Activated CD4-positive, alpha-beta memory T cell treated with anti-CD3 and anti-CD28 coated beads, Interleukin-2, amount 10 ng/mL, durations not matched to agents 7 days and 5 days (primary cell): ENCODE measurements at regions not wholly inside any gene's neighbourhood (a gene's known extent, or its start where the extent isn't known, plus 50 kb on each side); places are given as distances from the start of the nearest gene placed in this dataset.
"Not testable (repeated sequence)": the region's sequence is repeated elsewhere in the genome, so short reads cannot be mapped to it uniquely, and the experiment has no call there.

Experiments
- CTCF ChIA-PET: fragments of 350-600 bp; sonication (Branson Sonifier 250); formaldehyde crosslinking; loops from one replicate; lab custom pipeline; 2021; ENCODE audit warnings: antibody characterized with exemption, inconsistent platforms; lab: Charles Lee
- POLR2A ChIA-PET: fragments of 350-600 bp; sonication (Branson Sonifier 250); formaldehyde crosslinking; loops from one replicate; lab custom pipeline; 2021; ENCODE audit warnings: antibody characterized with exemption; lab: Charles Lee
- DNase-seq: peaks from one replicate; pipeline ENCODE4 v3.0.0-alpha.2; 2020
- H3K27ac Mint-ChIP-seq: one replicate; pipeline ENCODE4 v1.8.0; 2021; ENCODE audit warnings: mild to moderate bottlenecking, mixed read lengths
- H3K27me3 Mint-ChIP-seq: one replicate; pipeline ENCODE4 v1.8.0; 2021; ENCODE audit warnings: mixed read lengths
- H3K36me3 Mint-ChIP-seq: one replicate; pipeline ENCODE4 v1.8.0; 2021; ENCODE audit warnings: low read depth, mixed read lengths
- H3K4me1 Mint-ChIP-seq: one replicate; pipeline ENCODE4 v1.8.0; 2021; ENCODE audit warnings: mixed read lengths
- H3K4me3 Mint-ChIP-seq: one replicate; pipeline ENCODE4 v1.8.0; 2021; ENCODE audit warnings: mild to moderate bottlenecking, mixed read lengths
- H3K9me3 Mint-ChIP-seq: one replicate; pipeline ENCODE4 v1.8.0; 2021; ENCODE audit warnings: mixed read lengths

DNA sequence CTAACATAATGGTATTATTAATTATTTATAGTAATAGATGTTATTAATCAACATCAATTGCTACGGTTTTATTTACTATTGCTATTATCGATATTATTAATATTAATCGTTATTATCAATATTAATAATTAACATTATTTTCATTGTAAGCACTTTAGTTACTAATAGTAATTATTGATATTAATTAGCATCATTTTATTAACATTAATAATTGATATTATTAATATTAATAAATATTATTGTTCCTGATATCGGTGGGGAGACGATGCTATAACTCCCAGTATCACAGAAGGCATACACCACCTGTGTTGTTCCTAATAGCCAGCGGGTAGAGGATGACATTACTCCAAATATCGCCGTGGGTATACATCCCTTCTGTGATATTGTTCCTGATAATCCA lies 335.5 kb downstream of the MEX3B start:
- no peak for DNase-seq
- H3K9me3 Mint-ChIP-seq: no peaks in the 10 kb centered on the region
- no peak overlapping the region for H3K27ac Mint-ChIP-seq
- no peaks in the 10 kb centered on the region for H3K4me1 Mint-ChIP-seq
- no peaks in the 10 kb centered on the region for H3K36me3 Mint-ChIP-seq
- H3K27me3 Mint-ChIP-seq: peaks cover 2% of the 10 kb centered on the region
- no peak overlapping the region for H3K4me3 Mint-ChIP-seq
- ChIA-PET CTCF (no interaction called here), POLR2A (no interaction called here)

DNA sequence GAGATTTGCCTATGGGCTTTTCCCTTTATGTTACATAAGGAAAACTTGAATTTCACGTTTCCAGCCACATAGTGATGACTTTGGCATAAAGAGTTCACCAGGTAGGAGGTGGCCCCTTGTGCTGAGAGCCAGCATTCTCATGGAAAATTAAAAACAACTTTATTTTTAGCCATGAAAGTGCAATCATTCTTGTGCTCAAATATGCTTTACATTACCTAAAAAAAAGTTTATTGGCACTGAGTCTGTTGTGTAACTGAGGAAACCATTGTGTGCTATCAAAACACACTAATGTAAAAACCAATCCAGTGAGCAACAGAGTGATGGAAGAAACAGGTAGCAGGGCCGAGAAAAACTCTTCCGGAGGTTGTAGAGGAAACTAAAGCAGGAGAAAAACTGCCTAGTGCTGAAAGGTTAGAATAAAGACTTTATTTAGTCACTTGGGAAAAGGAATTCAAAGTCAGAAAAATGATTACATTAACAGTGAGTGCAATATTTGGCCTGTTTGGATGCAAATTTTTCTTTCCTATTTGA lies 332.9 kb upstream of the TMC3 start:
- POLR2A ChIA-PET, H3K27ac Mint-ChIP-seq, H3K9me3 Mint-ChIP-seq, H3K27me3 Mint-ChIP-seq, H3K4me3 Mint-ChIP-seq, H3K36me3 Mint-ChIP-seq, CTCF ChIA-PET, DNase-seq, H3K4me1 Mint-ChIP-seq: not testable (repeated sequence)

DNA sequence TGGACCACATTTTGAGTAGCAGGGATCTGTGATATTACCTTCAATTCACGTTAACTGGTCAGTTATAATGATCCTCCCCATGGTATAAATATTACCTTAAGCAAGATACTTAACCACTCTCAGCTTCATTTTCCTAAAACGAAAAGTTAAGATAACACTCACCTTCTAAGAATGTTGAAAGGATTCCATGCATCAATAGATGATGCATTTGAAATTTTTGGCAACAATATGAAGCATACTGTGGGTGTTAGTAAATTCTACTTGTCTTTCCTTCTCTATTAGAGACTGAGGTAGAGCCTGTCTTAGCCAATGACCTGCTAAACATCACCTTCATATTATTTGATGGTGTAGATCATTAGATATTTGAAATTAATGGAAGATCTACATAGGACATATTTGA lies 331.7 kb upstream of the TMC3 start:
- DNase-seq, H3K36me3 Mint-ChIP-seq, CTCF ChIA-PET, H3K4me3 Mint-ChIP-seq, H3K4me1 Mint-ChIP-seq, POLR2A ChIA-PET, H3K9me3 Mint-ChIP-seq, H3K27me3 Mint-ChIP-seq, H3K27ac Mint-ChIP-seq: not testable (repeated sequence)

DNA sequence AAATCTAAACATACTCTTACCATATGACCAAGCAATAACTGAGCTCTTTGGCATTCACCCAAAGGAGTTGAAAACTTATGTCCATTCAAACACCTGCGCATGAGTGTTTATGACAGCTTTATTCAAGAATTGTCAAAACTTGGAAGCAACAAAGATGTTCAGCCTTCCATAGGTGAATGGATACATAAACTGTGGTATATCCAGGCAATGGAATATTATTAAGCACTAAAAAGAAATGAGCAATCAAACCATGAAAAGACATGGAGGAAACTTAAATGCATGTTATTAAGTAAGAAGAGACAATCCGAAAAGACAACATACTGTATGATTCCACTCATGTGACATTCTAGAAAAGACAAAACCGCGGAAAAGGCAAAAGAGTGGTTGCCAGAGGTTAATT lies 312.0 kb upstream of the TMC3 start:
- H3K4me1 Mint-ChIP-seq: no peaks in the 10 kb centered on the region
- no peaks in the 10 kb centered on the region for H3K36me3 Mint-ChIP-seq
- ChIA-PET CTCF (no interaction called here), POLR2A (no interaction called here)
- DNase-seq: no peak
- H3K27me3 Mint-ChIP-seq: no peaks in the 10 kb centered on the region
- H3K4me3 Mint-ChIP-seq: no peak overlapping the region
- no peak overlapping the region for H3K27ac Mint-ChIP-seq
- H3K9me3 Mint-ChIP-seq: no peaks in the 10 kb centered on the region

DNA sequence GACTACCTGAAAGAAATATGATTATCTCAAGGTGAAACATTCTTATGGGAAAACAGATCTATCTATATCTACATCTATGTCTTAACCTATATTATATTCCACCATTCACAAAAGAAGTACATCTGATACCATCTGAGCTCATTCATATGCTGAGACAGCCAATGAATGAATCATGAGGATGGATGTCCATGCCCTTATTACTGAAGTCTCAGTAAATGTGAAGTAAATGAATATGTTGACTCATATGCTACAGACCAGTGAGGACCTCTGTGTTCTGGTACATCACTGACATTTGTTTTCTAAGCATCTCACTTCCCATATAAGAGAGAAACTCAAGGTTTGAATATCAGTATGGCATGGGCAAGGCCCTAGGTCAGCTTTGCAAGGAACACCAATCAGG lies 311.2 kb upstream of the TMC3 start:
- CTCF ChIA-PET: no interaction called here
- no peak overlapping the region for H3K27ac Mint-ChIP-seq
- H3K9me3 Mint-ChIP-seq: no peaks in the 10 kb centered on the region
- H3K27me3 Mint-ChIP-seq: no peaks in the 10 kb centered on the region
- no peaks in the 10 kb centered on the region for H3K36me3 Mint-ChIP-seq
- POLR2A ChIA-PET: no interaction called here
- DNase-seq: no peak
- no peaks in the 10 kb centered on the region for H3K4me1 Mint-ChIP-seq
- no peak overlapping the region for H3K4me3 Mint-ChIP-seq

DNA sequence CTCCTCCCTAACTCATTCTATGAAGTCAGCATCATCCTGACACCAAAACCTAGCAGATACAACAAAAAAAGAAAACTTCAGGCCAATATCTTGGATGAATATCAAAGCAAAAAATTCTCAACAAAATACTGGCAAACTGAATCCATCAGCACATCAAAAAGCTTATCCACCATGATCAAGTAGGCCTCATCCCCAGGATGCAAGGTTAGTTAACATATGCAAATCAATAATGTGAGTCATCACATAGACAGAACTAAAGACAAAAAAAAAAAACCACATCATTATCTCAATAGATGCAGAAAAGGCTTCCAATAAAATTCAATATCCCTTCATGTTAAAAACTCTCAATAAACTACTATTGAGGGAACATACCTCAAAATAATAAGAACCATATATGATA lies 306.8 kb upstream of the TMC3 start:
- ChIA-PET CTCF (no interaction called here), POLR2A (no interaction called here)
- no peaks in the 10 kb centered on the region for H3K4me1 Mint-ChIP-seq
- H3K27ac Mint-ChIP-seq: no peak overlapping the region
- no peak for DNase-seq
- H3K4me3 Mint-ChIP-seq: no peak overlapping the region
- H3K27me3 Mint-ChIP-seq: no peaks in the 10 kb centered on the region
- no peaks in the 10 kb centered on the region for H3K36me3 Mint-ChIP-seq
- H3K9me3 Mint-ChIP-seq: no peaks in the 10 kb centered on the region

DNA sequence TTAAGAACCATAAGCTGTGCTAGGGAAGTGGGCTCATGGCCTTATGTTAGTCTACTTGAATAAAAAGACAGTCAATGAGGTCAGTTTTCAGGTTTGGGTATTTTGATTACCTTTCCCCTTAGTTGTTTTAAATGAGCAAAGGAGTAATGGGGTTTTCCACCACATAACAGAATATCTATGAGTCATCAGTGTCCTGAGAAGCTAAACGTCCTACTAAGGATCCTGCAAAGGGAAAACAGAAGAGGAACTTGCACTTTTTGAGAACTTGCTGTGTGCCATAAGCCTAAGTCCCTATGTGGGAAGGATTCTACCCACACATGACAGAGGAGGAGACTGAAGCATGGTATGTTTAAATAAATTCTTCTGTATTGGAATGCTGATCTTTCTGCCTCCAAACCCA lies 292.8 kb upstream of the TMC3 start:
- DNase-seq: no peak
- Mint-ChIP-seq H3K4me3 (no peak overlapping the region), H3K27me3 (no peaks in the 10 kb centered on the region), H3K36me3 (no peaks in the 10 kb centered on the region), H3K27ac (no peak overlapping the region), H3K9me3 (no peaks in the 10 kb centered on the region), H3K4me1 (no peaks in the 10 kb centered on the region)
- POLR2A ChIA-PET: no interaction called here
- CTCF ChIA-PET: no interaction called here

DNA sequence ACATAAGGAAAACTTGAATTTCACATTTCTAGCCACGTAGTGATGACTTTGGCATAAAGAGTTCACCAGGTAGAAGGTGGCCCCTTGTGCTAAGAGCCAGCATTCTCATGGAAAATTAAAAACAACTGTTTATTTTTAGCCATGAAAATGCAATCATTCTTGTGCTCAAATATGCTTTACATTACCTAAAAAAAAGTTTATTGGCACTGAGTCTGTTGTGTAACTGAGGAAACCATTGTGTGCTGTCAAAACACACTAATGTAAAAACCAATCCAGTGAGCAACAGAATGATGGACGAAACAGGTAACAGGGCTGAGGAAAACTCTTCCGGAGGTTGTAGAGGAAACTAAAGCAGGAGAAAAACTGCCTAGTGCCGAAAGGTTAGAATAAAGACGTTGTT lies 287.0 kb upstream of the TMC3 start:
- H3K27me3 Mint-ChIP-seq: no peaks in the 10 kb centered on the region
- H3K27ac Mint-ChIP-seq: no peak overlapping the region
- no peaks in the 10 kb centered on the region for H3K36me3 Mint-ChIP-seq
- H3K4me3 Mint-ChIP-seq: no peak overlapping the region
- CTCF ChIA-PET: no interaction called here
- DNase-seq: no peak
- no peaks in the 10 kb centered on the region for H3K9me3 Mint-ChIP-seq
- POLR2A ChIA-PET: no interaction called here
- no peaks in the 10 kb centered on the region for H3K4me1 Mint-ChIP-seq

DNA sequence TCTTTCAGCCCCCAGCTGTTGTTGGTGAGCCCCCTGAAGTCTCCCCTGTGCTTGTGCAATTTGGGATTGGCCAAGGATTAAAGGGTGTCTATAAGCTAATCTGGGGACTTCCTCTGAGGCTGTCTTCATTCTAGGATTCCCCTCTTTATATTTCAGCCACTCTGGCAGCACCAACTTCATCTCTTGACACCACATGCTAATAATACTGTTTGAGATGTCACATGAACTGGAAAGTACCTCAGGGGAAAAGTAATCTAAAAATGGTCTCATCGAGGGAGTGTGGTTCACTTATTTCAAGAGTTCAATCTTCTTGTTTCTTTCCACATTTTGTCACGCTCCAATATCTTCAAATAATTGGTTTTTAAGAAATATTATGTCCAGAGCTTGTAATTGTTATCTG lies 279.2 kb upstream of the TMC3 start:
- H3K36me3 Mint-ChIP-seq: no peaks in the 10 kb centered on the region
- no peak overlapping the region for H3K4me3 Mint-ChIP-seq
- ChIA-PET CTCF (no interaction called here), POLR2A (no interaction called here)
- no peaks in the 10 kb centered on the region for H3K4me1 Mint-ChIP-seq
- no peaks in the 10 kb centered on the region for H3K27me3 Mint-ChIP-seq
- H3K9me3 Mint-ChIP-seq: no peaks in the 10 kb centered on the region
- no peak overlapping the region for H3K27ac Mint-ChIP-seq
- DNase-seq: no peak

DNA sequence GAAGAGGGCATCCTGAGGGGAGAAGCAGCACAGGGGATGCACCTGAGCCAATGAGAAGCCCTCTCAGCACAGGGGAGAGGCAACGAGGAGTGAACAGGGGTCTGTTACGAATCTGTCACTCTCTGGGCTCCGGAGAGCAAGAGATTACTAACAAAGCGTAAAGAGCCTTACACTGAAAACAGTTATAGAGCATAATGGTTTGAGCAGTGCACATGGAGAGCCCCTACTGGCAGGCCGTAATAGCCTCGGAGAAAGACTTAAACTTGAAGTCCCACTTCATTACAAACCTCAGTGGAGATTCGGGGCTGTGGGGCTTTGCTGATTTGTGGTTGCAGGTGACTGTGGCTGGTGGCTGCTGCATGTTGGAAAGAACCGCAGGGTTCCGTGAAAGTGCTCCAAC lies 271.5 kb upstream of the TMC3 start:
- ChIA-PET POLR2A (no interaction called here), CTCF (no interaction called here)
- H3K4me3 Mint-ChIP-seq: no peak overlapping the region
- no peaks in the 10 kb centered on the region for H3K4me1 Mint-ChIP-seq
- no peaks in the 10 kb centered on the region for H3K36me3 Mint-ChIP-seq
- H3K27me3 Mint-ChIP-seq: peaks cover 2% of the 10 kb centered on the region
- no peak overlapping the region for H3K27ac Mint-ChIP-seq
- H3K9me3 Mint-ChIP-seq: no peaks in the 10 kb centered on the region
- no peak for DNase-seq

DNA sequence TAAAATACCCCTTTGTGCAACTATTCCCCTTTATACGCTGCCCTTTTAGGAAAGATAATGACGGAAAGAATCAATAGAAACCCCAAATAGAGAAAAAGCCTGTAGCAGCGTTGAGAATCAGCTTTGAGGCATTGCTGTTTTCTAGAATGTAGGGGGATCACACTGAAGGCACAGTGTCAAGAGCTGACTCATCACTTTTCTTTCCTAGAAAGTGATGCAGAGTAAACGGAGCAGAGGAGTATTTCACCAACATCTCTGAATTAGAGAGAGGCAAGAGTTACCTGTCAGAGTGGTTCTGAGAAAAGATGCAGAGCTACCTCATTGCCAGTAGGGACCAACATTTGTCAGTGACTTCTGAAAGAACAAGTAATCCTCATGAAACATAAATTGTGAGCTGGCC lies 269.8 kb upstream of the TMC3 start:
- H3K27ac Mint-ChIP-seq: no peak overlapping the region
- CTCF ChIA-PET: no interaction called here
- H3K27me3 Mint-ChIP-seq: peaks cover 2% of the 10 kb centered on the region
- DNase-seq: no peak
- no peaks in the 10 kb centered on the region for H3K36me3 Mint-ChIP-seq
- H3K4me1 Mint-ChIP-seq: no peaks in the 10 kb centered on the region
- POLR2A ChIA-PET: no interaction called here
- H3K9me3 Mint-ChIP-seq: no peaks in the 10 kb centered on the region
- H3K4me3 Mint-ChIP-seq: no peak overlapping the region

DNA sequence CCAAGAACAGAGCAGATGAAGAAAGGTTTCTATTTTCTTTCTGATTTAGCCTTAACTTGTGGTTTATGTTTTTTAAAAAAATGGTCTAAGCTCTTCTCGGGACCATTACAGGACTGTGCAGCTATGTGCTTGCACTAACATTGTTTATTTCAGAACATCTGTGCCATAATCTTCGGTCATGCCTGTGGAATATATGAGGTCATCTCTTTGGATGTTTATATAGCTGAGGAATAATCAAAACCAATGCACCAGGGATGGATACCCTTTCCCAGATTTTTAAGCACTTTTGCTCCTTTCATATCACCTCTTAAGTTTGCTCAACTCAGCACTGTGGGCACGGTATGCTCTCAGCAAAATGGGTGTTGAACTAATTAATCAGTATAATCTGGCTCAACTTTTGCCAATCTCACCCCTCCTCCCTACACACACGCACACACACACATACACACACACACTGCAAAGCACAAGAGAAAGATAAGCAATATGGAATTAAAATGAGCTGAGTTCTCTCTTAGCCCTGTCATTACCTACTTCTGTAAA lies 268.5 kb upstream of the TMC3 start:
- H3K4me1 Mint-ChIP-seq: no peaks in the 10 kb centered on the region
- peaks cover 2% of the 10 kb centered on the region for H3K27me3 Mint-ChIP-seq
- ChIA-PET CTCF (no interaction called here), POLR2A (no interaction called here)
- no peak for DNase-seq
- no peak overlapping the region for H3K4me3 Mint-ChIP-seq
- H3K9me3 Mint-ChIP-seq: no peaks in the 10 kb centered on the region
- no peak overlapping the region for H3K27ac Mint-ChIP-seq
- no peaks in the 10 kb centered on the region for H3K36me3 Mint-ChIP-seq

DNA sequence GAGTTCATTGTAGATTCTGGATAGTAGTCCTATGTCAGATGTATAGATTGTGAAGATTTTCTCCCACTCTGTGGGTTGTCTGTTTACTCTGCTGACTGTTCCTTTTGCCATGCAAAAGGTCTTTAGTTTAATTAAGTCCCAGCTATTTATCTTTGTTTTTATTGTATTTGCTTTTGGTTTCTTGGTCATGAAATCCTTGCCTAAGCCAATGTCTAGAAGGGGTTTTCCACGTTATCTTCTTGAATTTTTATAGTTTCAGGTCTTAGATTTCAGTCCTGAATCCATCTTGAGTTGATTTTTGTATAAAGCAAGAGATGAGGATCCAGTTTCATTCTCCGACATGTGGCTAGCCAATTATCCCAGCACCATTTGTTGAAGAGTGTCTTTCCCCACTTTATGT lies 262.1 kb upstream of the TMC3 start:
- H3K4me3 Mint-ChIP-seq, H3K9me3 Mint-ChIP-seq, DNase-seq, H3K27ac Mint-ChIP-seq, H3K36me3 Mint-ChIP-seq, H3K4me1 Mint-ChIP-seq, H3K27me3 Mint-ChIP-seq, POLR2A ChIA-PET, CTCF ChIA-PET: not testable (repeated sequence)

DNA sequence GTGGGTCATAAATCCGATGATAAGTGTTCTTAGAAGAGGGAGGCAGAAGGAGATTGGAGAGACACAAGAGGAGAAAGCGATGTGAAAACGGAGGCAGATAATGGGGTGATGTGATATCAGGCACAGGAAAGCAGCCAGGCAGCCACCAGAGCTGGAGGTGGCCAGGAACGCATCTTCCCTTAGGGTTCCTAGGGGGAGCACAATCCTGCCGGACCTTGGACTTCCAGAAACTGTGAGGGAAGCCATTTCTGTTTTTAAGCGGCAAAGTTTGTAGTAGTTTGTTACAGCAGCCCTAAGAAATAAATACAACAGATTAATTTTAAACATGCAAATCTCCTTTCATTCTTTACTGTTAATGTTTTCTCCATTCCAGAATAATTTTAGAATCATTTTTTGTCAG lies 259.9 kb upstream of the TMC3 start:
- no peak overlapping the region for H3K4me3 Mint-ChIP-seq
- H3K9me3 Mint-ChIP-seq: no peaks in the 10 kb centered on the region
- no peaks in the 10 kb centered on the region for H3K36me3 Mint-ChIP-seq
- DNase-seq: no peak
- H3K4me1 Mint-ChIP-seq: no peaks in the 10 kb centered on the region
- POLR2A ChIA-PET: no interaction called here
- H3K27ac Mint-ChIP-seq: no peak overlapping the region
- H3K27me3 Mint-ChIP-seq: no peaks in the 10 kb centered on the region
- CTCF ChIA-PET: interaction anchor here (0.8 kb wide), 1 partner anchor 20 kb away, joined by 3 read pairs; no protein-coding TSS in a partner anchor
